NCI-H460 (cell line): ENCODE measurements at regions not wholly inside any gene's neighbourhood (a gene's known extent, or its start where the extent isn't known, plus 50 kb on each side); places are given as distances from the start of the nearest gene placed in this dataset.

Experiments
- DNase-seq: peaks from one replicate; pipeline ENCODE4 v3.0.0-alpha.2; 2016; ENCODE audit warnings: low read depth; ENCODE audit errors: extremely low read depth

DNA sequence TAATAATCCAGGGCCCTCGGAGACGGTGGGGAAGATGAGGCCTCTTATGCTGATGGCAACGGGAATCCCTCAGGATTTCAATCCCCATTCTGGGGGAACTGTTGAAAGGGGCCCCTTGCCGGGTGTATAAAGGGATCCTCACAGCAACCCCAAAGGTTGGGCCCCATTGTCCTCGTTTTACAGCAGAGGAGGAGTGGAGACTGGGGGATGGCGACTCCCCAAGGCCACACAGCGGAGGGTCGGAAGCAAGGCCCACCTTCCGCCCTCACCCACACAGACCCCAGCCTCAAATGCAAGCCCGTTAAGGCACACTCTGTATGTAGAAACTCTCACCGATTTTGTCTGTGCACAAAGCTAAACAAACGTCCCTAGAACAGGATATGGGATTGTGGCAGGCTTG is 327.9 kb upstream of the DIO3 start:
- no peak for DNase-seq

DNA sequence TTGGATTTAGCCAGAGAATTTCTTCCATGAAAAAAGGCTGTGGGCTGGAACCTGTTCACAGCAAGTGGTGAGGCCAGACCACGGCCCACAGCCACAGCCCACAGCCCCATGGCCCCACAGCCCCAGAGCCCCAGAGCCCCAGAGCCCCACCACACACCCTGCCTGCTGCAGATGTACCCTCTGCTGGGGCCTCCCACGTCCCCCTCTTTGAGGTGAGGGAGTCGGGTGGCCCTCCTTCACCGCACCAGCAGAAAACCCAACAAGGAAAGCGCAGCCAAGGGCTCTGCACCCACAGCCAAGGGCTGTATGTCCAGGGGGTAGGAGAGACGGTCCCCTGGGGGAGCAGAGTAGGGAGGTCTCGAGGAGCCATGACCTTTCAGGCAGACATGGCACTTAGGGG is 327.5 kb upstream of the DIO3 start:
- no peak for DNase-seq

GRCh38 chr14:101234244-101234937 is 326.9 kb upstream of the DIO3 start:
- DNase-seq: no peak

DNA sequence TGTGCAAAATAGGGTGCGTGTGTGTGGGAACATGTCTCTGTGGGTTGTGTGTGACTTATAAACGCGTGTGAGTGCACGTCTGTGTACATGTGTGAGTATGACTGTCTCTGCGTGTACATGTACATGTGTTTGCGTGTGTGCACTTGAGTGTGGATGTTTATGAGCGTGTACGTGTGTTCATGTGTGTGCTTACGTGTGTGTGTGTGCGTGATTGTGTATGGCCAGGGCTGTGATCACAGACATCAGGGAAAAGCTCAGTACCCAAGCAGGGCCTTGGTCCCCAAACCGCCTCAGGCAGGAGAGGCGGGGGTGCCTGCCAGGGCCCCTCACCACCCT is 326.3 kb upstream of the DIO3 start:
- no peak for DNase-seq

GRCh38 chr14:101235335-101236103 is 325.8 kb upstream of the DIO3 start:
- DNase-seq: peak; percentile 65

GRCh38 chr14:101236496-101237251 is 324.6 kb upstream of the DIO3 start:
- no peak for DNase-seq

DNA sequence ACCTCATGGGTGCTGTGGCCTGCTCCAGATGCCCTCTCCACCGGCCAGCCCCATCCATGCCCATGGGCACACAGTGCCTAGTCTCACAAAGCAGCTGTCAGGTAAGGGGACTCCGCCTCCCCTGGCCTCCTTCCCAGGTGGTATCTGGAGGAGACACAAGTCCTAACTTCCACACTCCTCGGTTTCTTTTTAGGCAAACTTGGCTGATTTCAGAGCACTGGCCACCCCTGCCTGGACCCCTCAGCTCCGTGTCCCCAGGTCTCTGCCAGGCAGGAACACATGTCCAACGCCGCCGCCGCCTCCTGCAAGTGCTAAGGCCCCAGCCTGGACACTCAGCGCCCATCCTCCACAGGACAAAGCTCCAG is 324.1 kb upstream of the DIO3 start:
- DNase-seq: no peak

GRCh38 chr14:101239065-101239464 is 322.2 kb upstream of the DIO3 start:
- no peak for DNase-seq

GRCh38 chr14:101241147-101241546 is 320.1 kb upstream of the DIO3 start:
- no peak for DNase-seq

DNA sequence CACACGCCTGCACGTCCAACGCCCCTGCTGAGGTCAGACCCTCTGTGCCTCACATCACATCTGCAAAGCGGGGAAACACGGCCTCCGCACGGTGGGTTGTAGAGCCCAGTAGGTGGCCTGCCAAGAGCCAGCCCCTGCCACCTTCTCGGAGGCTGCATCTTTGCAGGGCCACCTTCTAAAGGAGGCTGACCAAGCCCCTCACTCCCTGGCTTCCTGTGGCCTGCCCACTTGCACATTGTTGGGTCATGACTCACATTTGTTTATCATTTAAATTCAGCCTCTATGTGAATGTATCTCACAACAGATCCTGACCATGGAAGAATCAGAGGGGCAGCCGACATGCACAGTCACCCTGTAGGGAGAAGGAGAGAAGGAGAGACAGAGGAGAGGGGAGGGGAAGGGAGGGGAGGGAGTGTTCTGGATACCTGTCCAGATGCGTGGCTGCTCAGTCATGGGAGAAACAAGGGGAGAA is 319.5 kb upstream of the DIO3 start:
- DNase-seq: no peak

- DNase-seq: no peak
Measured at GRCh38 chr14:101242442-101243385, 318.6 kb upstream of the DIO3 start.

GRCh38 chr14:101243587-101244338 is 317.5 kb upstream of the DIO3 start:
- no peak for DNase-seq

- no peak for DNase-seq
Measured at GRCh38 chr14:101246894-101247841, 314.1 kb upstream of the DIO3 start.

DNA sequence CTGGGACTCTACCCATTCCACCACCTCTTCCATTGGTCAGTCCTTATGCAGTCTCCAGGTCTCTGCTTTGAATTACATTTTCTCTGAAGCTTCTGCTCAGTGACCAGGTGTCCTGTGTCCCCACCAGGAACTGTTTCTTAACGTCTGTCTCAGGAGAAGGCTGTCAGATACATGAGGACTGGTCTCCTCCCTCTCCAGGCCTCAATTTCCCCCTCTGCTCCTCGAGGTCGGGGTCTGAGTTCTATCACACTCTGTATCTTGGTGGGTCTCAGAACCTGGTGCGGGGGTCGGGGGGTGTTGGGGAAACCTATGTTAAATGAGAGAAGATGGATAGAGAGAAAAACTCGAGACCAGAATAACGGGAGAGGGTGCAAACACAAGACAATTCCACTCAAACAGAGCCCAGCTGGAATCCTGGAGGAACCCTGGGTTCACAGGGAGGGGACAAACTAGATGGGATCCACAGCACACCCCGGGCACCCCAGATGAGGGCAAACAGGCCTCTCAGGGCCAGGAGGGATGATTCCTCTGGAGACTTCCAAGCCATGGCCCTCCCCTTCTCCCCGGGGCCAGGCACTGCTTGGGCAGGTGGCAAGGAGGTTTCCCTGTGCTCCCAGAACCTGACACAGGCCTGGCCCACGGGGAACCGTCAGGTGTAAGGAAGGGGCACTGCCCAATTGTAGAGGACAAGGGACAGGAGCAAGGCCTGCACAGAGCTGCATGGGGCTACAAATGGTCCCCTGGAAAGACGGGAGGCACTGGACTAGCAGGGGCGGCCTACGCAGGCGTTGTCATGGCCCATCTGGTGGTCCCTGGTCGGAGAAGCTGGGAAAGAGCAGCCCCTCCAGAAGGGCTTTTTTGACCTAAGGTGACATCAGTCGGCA is 313.2 kb upstream of the DIO3 start:
- no peak for DNase-seq

DNA sequence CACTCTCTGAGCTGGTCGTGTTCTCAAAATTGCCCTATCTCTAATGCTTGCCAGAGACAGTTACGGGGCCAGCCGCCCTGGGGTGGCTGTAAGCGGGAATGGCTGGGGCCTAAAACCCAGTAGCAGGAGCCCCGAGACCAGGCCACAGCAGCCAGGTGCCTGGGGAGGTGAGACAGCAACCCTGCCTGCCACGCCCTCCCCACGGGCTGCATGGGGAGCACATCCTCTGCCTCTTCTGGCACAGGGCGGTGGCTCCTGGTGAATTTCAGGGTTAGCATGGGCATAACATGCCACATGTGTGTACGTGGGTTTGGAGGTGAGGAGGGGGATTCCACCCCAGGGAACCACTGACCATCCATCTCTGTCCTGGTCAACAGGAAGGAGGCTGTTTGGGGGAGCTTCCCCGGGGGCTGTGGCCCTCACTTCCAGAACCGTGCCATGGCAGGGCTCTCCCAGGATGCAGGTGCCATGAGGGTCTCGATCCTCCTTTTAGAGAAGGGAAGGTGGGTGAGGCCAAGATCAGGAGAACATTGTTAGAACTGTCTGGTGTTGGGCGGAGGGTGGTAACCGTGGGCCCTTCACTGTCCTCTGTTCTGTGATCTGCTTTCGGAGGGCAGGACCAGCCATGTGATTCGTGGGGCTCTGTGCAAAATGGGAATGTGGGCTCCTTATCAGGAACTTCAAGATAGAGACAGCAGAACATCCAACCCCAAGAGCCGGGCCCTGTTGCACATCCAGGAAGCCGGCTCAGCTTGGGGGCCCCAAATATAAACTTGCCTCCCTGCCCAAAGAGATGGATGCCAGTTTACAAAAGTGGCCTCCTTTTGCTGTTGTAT is 312.2 kb upstream of the DIO3 start:
- DNase-seq: no peak

- no peak for DNase-seq
Measured at GRCh38 chr14:101249676-101250036, 311.6 kb upstream of the DIO3 start.
